ENCODE measurements at regions not wholly inside any gene's neighbourhood (a gene's known extent, or its start where the extent isn't known, plus 50 kb on each side); places are given as distances from the start of the nearest gene placed in this dataset.

GRCh38 chr1:58929671-58930325, 146.0 kb upstream of the JUN start:
- ATAC-seq (replicated peaks in 1 of 2) (peak; percentile 62 to 97), DNase-seq (peak; percentile 55 to 77)
- Mint-ChIP-seq H3K4me1 (ENCODE audit: low read depth) (peaks cover 58% of the 10 kb centered on the region), H3K9me3 (no peaks in the 10 kb centered on the region), H3K27ac (no peak overlapping the region), H3K36me3 (ENCODE audit: insufficient read depth in 2 of 2) (no peaks in the 10 kb centered on the region), H3K4me3 (peak overlapping the region in 1 of 2 donors; percentile 15), H3K27me3 (ENCODE audit: low read depth) (no peaks in the 10 kb centered on the region)

DNA sequence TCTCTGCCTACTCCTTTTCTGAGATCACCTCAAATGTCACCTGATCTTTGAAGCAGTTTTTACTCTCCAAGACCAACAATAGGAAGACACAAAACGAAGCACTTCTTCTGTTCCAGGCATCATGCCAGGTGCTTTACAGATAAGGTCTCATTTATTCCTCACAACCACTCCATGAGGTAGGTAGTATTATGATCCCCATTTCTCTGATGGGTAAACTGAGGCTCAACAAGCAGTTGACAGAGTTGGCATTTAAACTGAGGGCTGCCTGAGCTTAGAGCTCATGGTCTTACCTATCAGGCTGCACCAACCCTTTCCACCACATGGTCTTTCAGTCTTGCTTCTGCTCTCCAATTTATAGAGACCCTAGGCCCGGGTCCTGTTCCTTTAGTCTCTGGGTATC, 147.2 kb upstream of the JUN start:
- DNase-seq (no peak), ATAC-seq (replicated peaks in 1 of 2) (no peak)
- Mint-ChIP-seq H3K36me3 (ENCODE audit: insufficient read depth in 2 of 2) (no peaks in the 10 kb centered on the region), H3K27me3 (ENCODE audit: low read depth) (no peaks in the 10 kb centered on the region), H3K4me3 (no peak overlapping the region), H3K9me3 (no peaks in the 10 kb centered on the region), H3K4me1 (ENCODE audit: low read depth) (peaks cover 58% of the 10 kb centered on the region), H3K27ac (no peak overlapping the region)

- no peaks in the 10 kb centered on the region for H3K27me3 Mint-ChIP-seq (ENCODE audit: low read depth)
- no peaks in the 10 kb centered on the region for H3K36me3 Mint-ChIP-seq (ENCODE audit: insufficient read depth in 2 of 2)
- peaks cover 56% of the 10 kb centered on the region for H3K4me1 Mint-ChIP-seq (ENCODE audit: low read depth)
- H3K4me3 Mint-ChIP-seq: no peak overlapping the region
- no peak overlapping the region for H3K27ac Mint-ChIP-seq
- H3K9me3 Mint-ChIP-seq: no peaks in the 10 kb centered on the region
- ATAC-seq (replicated peaks in 1 of 2) (no peak), DNase-seq (no peak)
These were observed 147.9 kb upstream of the JUN start for GRCh38 chr1:58931756-58932155.

DNA sequence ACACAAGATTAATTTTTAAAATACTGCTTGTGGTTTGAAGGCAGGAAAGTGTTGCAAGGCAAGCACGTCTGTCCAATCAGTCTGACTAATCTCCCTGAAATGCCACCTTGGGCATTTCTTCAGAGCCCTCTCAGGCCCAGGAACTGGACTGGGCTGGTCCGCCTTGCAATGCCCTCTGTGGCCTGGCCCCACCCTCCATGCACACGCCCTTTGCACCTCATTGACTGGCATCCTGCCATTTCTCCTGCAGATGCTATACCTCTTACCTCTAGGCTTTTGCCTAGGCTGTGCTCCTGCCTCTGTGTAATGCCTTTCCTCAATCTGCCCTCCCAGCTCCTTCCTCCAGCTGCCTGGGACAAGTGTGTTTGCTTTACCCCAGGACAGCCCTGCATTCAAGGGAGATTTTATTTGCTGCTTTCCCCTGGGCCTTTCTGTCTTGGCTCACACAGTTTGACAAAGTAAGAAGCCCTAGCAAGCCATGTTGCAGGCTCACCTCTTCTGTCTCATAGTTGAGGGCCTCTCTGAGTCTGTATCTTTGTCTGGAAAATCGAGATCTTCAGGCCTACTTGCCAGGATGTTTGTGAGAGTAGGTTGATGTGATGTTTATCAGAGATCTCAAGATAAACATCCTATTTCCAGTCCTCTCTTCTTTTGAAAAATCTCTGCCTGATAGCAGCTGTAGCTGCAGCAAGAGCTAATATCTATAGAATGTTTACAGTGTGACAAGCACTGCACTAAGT, 149.2 kb upstream of the JUN start:
- ATAC-seq (replicated peaks in 1 of 2): no peak
- H3K4me1 Mint-ChIP-seq (ENCODE audit: low read depth): peaks cover 47% of the 10 kb centered on the region
- no peaks in the 10 kb centered on the region for H3K27me3 Mint-ChIP-seq (ENCODE audit: low read depth)
- no peak overlapping the region for H3K27ac Mint-ChIP-seq
- DNase-seq: no peak
- no peaks in the 10 kb centered on the region for H3K9me3 Mint-ChIP-seq
- no peak overlapping the region for H3K4me3 Mint-ChIP-seq
- H3K36me3 Mint-ChIP-seq (ENCODE audit: insufficient read depth in 2 of 2): no peaks in the 10 kb centered on the region

GRCh38 chr1:58933599-58933926, 149.7 kb upstream of the JUN start:
- DNase-seq (no peak), ATAC-seq (replicated peaks in 1 of 2) (no peak)
- peaks cover 50% of the 10 kb centered on the region for H3K4me1 Mint-ChIP-seq (ENCODE audit: low read depth)
- H3K27me3 Mint-ChIP-seq (ENCODE audit: low read depth): no peaks in the 10 kb centered on the region
- no peaks in the 10 kb centered on the region for H3K36me3 Mint-ChIP-seq (ENCODE audit: insufficient read depth in 2 of 2)
- no peak overlapping the region for H3K4me3 Mint-ChIP-seq
- H3K27ac Mint-ChIP-seq: no peak overlapping the region
- no peaks in the 10 kb centered on the region for H3K9me3 Mint-ChIP-seq

- no peaks in the 10 kb centered on the region for H3K9me3 Mint-ChIP-seq
- no peaks in the 10 kb centered on the region for H3K27me3 Mint-ChIP-seq (ENCODE audit: low read depth)
- DNase-seq: no peak
- no peak for ATAC-seq (replicated peaks in 1 of 2)
- H3K27ac Mint-ChIP-seq: no peak overlapping the region
- no peak overlapping the region for H3K4me3 Mint-ChIP-seq
- H3K4me1 Mint-ChIP-seq (ENCODE audit: low read depth): peaks cover 43% of the 10 kb centered on the region
- H3K36me3 Mint-ChIP-seq (ENCODE audit: insufficient read depth in 2 of 2): no peaks in the 10 kb centered on the region
These were observed 150.9 kb upstream of the JUN start for GRCh38 chr1:58934706-58935105.

DNA sequence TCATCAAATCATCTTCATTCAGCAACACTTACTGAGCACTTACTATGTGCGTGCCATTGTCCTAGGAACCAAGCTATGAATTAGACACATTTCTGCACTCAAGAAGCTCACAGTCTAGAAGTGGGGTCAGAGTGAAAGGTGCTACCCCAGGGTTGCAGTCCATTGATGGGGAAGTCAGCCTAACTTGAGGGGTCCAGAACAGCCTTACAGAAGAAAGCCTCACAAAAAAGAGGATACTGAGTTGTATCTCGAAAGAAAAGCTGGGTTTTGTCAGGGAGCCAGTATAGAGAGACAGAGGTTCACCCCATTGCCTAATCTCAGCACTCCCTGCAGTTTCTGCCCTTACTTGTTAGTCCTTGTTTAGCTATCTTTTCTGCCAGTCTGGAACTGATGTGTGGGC, 153.1 kb upstream of the JUN start:
- Mint-ChIP-seq H3K27me3 (ENCODE audit: low read depth) (no peaks in the 10 kb centered on the region), H3K36me3 (ENCODE audit: insufficient read depth in 2 of 2) (no peaks in the 10 kb centered on the region), H3K27ac (no peak overlapping the region), H3K4me3 (no peak overlapping the region), H3K4me1 (ENCODE audit: low read depth) (peaks cover 48% of the 10 kb centered on the region), H3K9me3 (no peaks in the 10 kb centered on the region)
- DNase-seq (no peak), ATAC-seq (replicated peaks in 1 of 2) (no peak)

DNA sequence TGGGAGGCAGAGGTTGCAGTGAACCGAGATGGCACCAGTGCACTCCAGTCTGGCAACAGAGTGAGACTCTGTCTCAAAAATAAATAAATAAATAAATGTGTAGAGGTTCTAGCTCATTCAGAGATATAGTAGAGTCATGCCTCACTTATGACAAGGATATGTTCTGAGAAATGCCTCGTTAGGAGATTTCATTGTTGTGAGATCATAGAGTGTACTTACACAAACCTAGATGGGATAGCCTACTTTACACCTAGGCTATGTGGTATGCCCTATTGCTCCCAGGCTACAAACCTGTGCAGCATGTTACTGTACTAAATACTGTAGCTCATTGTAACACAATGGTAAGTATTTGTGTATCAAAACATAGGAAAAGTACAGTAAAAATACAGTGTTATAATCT, 155.3 kb upstream of the JUN start:
- peaks cover 51% of the 10 kb centered on the region for H3K4me1 Mint-ChIP-seq (ENCODE audit: low read depth)
- no peaks in the 10 kb centered on the region for H3K36me3 Mint-ChIP-seq (ENCODE audit: insufficient read depth in 2 of 2)
- DNase-seq (no peak), ATAC-seq (replicated peaks in 1 of 2) (no peak)
- H3K9me3 Mint-ChIP-seq: no peaks in the 10 kb centered on the region
- no peak overlapping the region for H3K4me3 Mint-ChIP-seq
- no peaks in the 10 kb centered on the region for H3K27me3 Mint-ChIP-seq (ENCODE audit: low read depth)
- H3K27ac Mint-ChIP-seq: no peak overlapping the region

DNA sequence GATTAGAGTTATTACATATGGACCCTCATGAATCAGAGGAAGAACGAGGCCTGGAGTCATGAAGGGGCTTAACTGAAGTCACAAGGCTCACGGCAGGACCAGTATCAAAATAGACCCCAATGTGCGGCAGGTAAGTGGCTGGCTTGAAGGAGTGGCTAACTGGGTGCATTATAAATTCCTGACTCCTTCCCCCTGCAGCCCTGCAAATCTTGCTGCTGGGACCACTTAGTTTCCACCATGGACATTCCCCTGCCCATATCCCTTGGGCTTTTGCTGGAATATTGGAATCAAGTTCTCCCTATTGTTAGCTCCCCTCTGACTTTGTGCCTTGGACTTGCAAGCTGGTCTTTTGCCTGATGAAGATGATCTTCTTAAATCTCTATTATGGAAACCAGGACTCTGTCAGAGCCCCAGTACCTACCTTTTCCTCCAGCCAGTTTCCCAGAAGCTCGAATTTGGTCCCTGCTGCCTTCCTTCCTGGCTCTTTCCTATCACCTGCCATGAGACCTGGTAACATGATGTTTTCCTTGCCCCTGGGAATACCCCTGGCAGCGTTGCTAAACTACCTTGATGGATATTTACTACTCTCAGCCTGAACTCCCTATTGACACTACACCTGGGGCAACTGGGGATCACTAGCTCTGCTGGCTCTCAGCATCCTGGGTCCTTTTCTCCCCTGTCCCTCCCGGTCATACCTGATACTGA, 156.0 kb upstream of the JUN start:
- DNase-seq (no peak), ATAC-seq (replicated peaks in 1 of 2) (no peak)
- no peak overlapping the region for H3K27ac Mint-ChIP-seq
- no peak overlapping the region for H3K4me3 Mint-ChIP-seq
- H3K27me3 Mint-ChIP-seq (ENCODE audit: low read depth): no peaks in the 10 kb centered on the region
- H3K36me3 Mint-ChIP-seq (ENCODE audit: insufficient read depth in 2 of 2): no peaks in the 10 kb centered on the region
- peaks cover 58% of the 10 kb centered on the region for H3K4me1 Mint-ChIP-seq (ENCODE audit: low read depth)
- H3K9me3 Mint-ChIP-seq: no peaks in the 10 kb centered on the region

DNA sequence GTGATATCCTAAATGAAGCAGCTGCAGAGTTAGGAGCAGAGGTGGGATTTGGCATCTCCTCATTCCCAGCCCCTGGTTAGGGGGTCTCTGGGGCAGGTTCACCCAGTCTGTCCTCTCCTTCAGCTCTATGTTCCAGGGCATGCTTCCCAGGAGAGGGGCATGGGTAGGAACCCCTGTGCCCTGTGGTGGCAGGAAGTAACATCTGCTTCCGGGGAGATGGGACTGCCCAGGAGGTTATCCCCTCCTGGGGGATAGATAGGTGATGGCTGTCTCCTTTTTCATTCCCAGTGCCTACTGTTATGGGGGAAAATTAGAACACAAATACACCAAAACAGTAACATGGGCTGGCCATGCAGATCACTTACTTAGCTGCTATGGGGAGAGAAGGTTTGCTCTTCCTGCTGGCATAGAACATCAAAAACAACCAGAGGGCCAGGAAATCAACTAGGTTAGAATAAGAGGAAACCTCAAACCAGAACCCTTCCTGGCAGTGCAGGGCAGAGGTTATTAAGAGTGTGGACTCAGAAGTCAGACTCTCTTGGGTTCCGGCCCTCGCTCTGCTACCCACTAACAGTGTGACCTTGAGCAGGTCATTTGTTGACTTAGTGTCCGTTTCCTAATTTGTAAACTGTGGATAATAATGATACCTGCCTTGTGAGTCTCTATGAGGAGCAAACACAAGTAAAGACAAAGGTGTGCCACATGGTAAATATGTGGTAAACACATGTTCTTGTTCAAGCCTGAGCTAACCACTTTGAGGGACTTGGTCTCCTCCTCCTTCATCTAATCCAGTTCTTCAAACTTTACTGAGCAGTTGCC, 157.8 kb upstream of the JUN start:
- H3K4me3 Mint-ChIP-seq: peak overlapping the region; percentile 12 to 26
- H3K4me1 Mint-ChIP-seq (ENCODE audit: low read depth): peaks cover 63% of the 10 kb centered on the region
- H3K9me3 Mint-ChIP-seq: peaks cover 3 to 4% of the 10 kb centered on the region in 2 donors
- peaks cover 0 to 1% of the 10 kb centered on the region in 2 donors for H3K36me3 Mint-ChIP-seq (ENCODE audit: insufficient read depth in 2 of 2)
- ATAC-seq (replicated peaks in 1 of 2): peak; percentile 54 to 73
- H3K27me3 Mint-ChIP-seq (ENCODE audit: low read depth): no peaks in the 10 kb centered on the region
- DNase-seq: peak in 1 of 2 donors; percentile 23
- peak overlapping the region; percentile 79 for H3K27ac Mint-ChIP-seq

DNA sequence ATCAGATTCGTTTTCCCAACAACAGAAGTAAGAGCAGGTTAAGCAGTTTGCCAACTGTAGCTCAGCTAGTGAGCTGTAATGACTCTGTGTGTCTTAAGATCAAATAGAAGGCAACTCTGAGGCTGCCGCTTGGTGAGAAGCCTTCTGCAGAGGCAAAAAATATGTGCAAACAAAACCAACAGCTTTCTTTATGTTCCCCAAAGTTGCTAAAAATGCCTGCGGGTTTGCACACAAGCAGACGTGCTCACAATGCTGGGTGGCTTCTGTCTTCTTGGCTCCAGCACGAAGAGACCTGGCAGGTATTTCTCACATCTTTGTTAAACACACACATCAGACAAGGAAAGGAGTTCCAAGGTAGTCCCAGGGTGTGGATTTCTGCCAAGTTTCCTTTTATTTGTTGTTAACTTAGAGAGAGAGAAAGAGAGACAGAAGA, 158.9 kb upstream of the JUN start:
- Mint-ChIP-seq H3K4me3 (peak overlapping the region in 1 of 2 donors; percentile 12), H3K36me3 (ENCODE audit: insufficient read depth in 2 of 2) (peaks cover 1 to 2% of the 10 kb centered on the region in 2 donors), H3K9me3 (peaks cover 3 to 4% of the 10 kb centered on the region in 2 donors), H3K27ac (peak overlapping the region; percentile 38), H3K4me1 (ENCODE audit: low read depth) (peaks cover 64% of the 10 kb centered on the region), H3K27me3 (ENCODE audit: low read depth) (no peaks in the 10 kb centered on the region)
- no peak for DNase-seq
- no peak for ATAC-seq (replicated peaks in 1 of 2)

- Mint-ChIP-seq H3K9me3 (peaks cover 3 to 4% of the 10 kb centered on the region in 2 donors), H3K36me3 (ENCODE audit: insufficient read depth in 2 of 2) (peaks cover 1 to 2% of the 10 kb centered on the region in 2 donors), H3K4me3 (peak overlapping the region in 1 of 2 donors; percentile 38), H3K27me3 (ENCODE audit: low read depth) (no peaks in the 10 kb centered on the region), H3K4me1 (ENCODE audit: low read depth) (peaks cover 70% of the 10 kb centered on the region), H3K27ac (no peak overlapping the region)
- ATAC-seq (replicated peaks in 1 of 2) (peak; percentile 25 to 42), DNase-seq (no peak)
These were observed 159.9 kb upstream of the JUN start for GRCh38 chr1:58943776-58944175.

DNA sequence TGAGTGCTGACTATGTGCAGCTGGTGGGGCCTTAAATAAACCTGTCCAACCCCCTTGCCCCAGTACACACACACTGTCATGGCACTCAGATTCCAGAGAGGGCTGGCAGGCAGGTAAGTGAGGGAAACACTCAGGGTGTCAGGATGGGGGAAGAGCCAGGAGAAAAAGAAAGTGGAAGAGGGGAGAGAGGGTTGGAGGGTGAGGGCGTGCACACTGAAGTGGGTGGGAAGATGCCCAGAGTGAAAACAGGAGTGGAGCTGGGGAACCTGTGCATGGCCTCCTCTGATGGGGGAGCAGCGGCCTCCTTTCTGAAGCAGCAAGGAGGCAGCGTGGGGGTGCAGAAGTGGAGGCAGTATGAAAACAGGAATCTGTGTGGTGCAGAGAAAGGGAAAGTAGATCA, 160.6 kb upstream of the JUN start:
- Mint-ChIP-seq H3K4me3 (peak overlapping the region in 1 of 2 donors; percentile 18), H3K27ac (no peak overlapping the region), H3K36me3 (ENCODE audit: insufficient read depth in 2 of 2) (peaks cover 1 to 2% of the 10 kb centered on the region in 2 donors), H3K9me3 (peaks cover 3 to 4% of the 10 kb centered on the region in 2 donors), H3K27me3 (ENCODE audit: low read depth) (no peaks in the 10 kb centered on the region), H3K4me1 (ENCODE audit: low read depth) (peaks cover 74% of the 10 kb centered on the region)
- DNase-seq (no peak), ATAC-seq (replicated peaks in 1 of 2) (peak in 1 of 2 donors; percentile 14)
